NCI-H460 (cell line): ENCODE measurements at regions not wholly inside any gene's neighbourhood (a gene's known extent, or its start where the extent isn't known, plus 50 kb on each side); places are given as distances from the start of the nearest gene placed in this dataset.
"Not testable (repeated sequence)": the region's sequence is repeated elsewhere in the genome, so short reads cannot be mapped to it uniquely, and the experiment has no call there.

ENCODE experiments used
- DNase-seq: peaks from one replicate; pipeline ENCODE4 v3.0.0-alpha.2; 2016; ENCODE audit warnings: low read depth; ENCODE audit errors: extremely low read depth

GRCh38 chr16:63776437-63776836 lies 1345.4 kb downstream of the CDH11 start:
- DNase-seq, result no peak

- DNase-seq, result no peak
Measured at GRCh38 chr16:63776034-63776433, 1345.8 kb downstream of the CDH11 start.

- no peak for DNase-seq
Measured at GRCh38 chr16:63774302-63774701, 1347.6 kb downstream of the CDH11 start.

GRCh38 chr16:63769211-63769610 lies 1352.7 kb downstream of the CDH11 start:
- DNase-seq, result no peak

- DNase-seq, result not testable (repeated sequence)
Measured at GRCh38 chr16:63760246-63760645, 1361.6 kb downstream of the CDH11 start.

GRCh38 chr16:63752347-63752746 lies 1369.5 kb downstream of the CDH11 start:
- DNase-seq, result no peak

- DNase-seq, result no peak
Measured at GRCh38 chr16:63749276-63749675, 1372.6 kb downstream of the CDH11 start.

GRCh38 chr16:63745456-63745855 lies 1376.4 kb downstream of the CDH11 start:
- DNase-seq, result no peak

- no peak for DNase-seq
Measured at GRCh38 chr16:63744077-63744874, 1377.6 kb downstream of the CDH11 start.

- no peak for DNase-seq
Measured at GRCh38 chr16:63742150-63742549, 1379.7 kb downstream of the CDH11 start.

- no peak for DNase-seq
Measured at GRCh38 chr16:63737633-63738032, 1384.2 kb downstream of the CDH11 start.

GRCh38 chr16:63735456-63735855 lies 1386.4 kb downstream of the CDH11 start:
- no peak for DNase-seq

- DNase-seq, result no peak
Measured at GRCh38 chr16:63720848-63721247, 1401.0 kb downstream of the CDH11 start.

GRCh38 chr16:63719926-63720325 lies 1401.9 kb downstream of the CDH11 start:
- no peak for DNase-seq

GRCh38 chr16:63717806-63718205 lies 1404.1 kb downstream of the CDH11 start:
- DNase-seq, result no peak

- no peak for DNase-seq
Measured at GRCh38 chr16:63714876-63715275, 1407.0 kb downstream of the CDH11 start.

- DNase-seq, result no peak
Measured at GRCh38 chr16:63712725-63713124, 1409.1 kb downstream of the CDH11 start.

GRCh38 chr16:63703612-63704011 lies 1418.3 kb downstream of the CDH11 start:
- DNase-seq, result no peak

- no peak for DNase-seq
Measured at GRCh38 chr16:63702981-63703590, 1418.8 kb downstream of the CDH11 start.

- no peak for DNase-seq
Measured at GRCh38 chr16:63697736-63698135, 1424.1 kb downstream of the CDH11 start.

GRCh38 chr16:63695347-63695746 lies 1426.5 kb downstream of the CDH11 start:
- DNase-seq, result no peak

- DNase-seq, result no peak
Measured at GRCh38 chr16:63690961-63691360, 1430.9 kb downstream of the CDH11 start.
